Motor neuron (in vitro differentiated cells): ENCODE measurements at regions not wholly inside any gene's neighbourhood (a gene's known extent, or its start where the extent isn't known, plus 50 kb on each side); places are given as distances from the start of the nearest gene placed in this dataset.

ENCODE experiments used
- ATAC-seq, 8 experiments: fragments of 200-7000 bp; cut with Tn5 transposase; replicated peaks in 6 of 8; 2 replicates each; pipeline ENCODE4 v1.8.0; 2021; ENCODE audit warnings: mild to moderate bottlenecking in 8 of 8, moderate library complexity in 8 of 8
- H3K27ac ChIP-seq, 2 donors: fragments of 250-450 bp; sonication (Bioruptor Pico); 2 replicates each; pipeline ENCODE4 v1.9.0; 2021; ENCODE audit warnings: antibody characterized with exemption in 2 of 2, mild to moderate bottlenecking in 2 of 2, moderate library complexity in 1 of 2
- H3K4me1 ChIP-seq, 2 donors: fragments of 250-450 bp; sonication (Bioruptor Pico); replicated peaks in 1 of 2; 2 replicates each; pipeline ENCODE4 v1.6.1; 2021; ENCODE audit warnings: antibody characterized with exemption in 2 of 2, mild to moderate bottlenecking in 2 of 2, moderate library complexity in 1 of 2
- H3K4me3 ChIP-seq, 5 donors: fragments of 250-450 bp; sonication (Bioruptor Pico); 2 replicates each; pipeline ENCODE4 v1.9.0; 2021; ENCODE audit warnings: antibody characterized with exemption in 5 of 5, mild to moderate bottlenecking in 5 of 5, moderate library complexity in 4 of 5
- WGBS, 10 experiments: fragments of 450-650 bp; shearing (Covaris generic); methylation state at CpG; one replicate each; pipeline ENCODE4 v1.0.0; 2022; 5-methylcytosine and 5-hydroxymethylcytosine counted together
- in situ Hi-C, 9 experiments: fragments of 400-800 bp; cut with MboI; loops; one replicate each; pipeline ENCODE4 v1.15.0; 2021; ENCODE audit warnings: low sequenced_read_pairs in 9 of 9, low pct_unique_long_range_greater_than_20kb in 2 of 9; ENCODE audit not compliant: unreplicated experiment in 9 of 9

DNA sequence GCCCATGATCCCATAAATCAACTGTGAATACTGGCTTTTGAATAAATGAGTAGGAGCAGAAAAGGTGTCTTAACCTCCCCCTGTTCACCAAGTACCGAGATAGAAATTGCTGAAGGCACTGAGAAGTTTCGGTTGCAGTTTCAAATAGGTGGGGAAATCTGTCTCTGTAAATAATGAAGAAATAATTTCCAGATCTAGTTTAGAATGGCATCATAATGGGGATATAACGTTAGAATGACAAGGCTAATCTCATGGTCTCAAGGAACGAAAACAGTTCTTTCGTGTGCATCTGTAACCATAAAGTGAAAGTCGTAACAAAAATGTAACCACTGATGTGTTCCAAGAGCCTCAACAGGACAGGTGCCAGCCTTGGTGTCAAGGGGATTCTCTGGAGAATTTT, 49.9 kb upstream of the TMEM18 start:
- in situ Hi-C loops = no loop called here
- no peak overlapping the region for H3K27ac ChIP-seq
- no peak overlapping the region for H3K4me3 ChIP-seq
- no peak for ATAC-seq
- WGBS, 10 experiments = 18 to 95% (median 81%) methylated on average over 2 to 6 of the region's 6 CpGs
- peaks cover 8 to 16% of the 10 kb centered on the region in 2 donors for H3K4me1 ChIP-seq
